Lower leg skin (tissue), 4 donors: ENCODE measurements at regions not wholly inside any gene's neighbourhood (a gene's known extent, or its start where the extent isn't known, plus 50 kb on each side); places are given as distances from the start of the nearest gene placed in this dataset.

Experiments used
- DNase-seq, 2 donors: peaks; one replicate each; pipeline ENCODE4 v3.0.0-alpha.2; 2019; ENCODE audit warnings: low spot score in 2 of 2
- H3K4me3 ChIP-seq: fragments of 200-600 bp; sonication (generic); 2 replicates; pipeline ENCODE4 v1.5.1; 2017; ENCODE audit warnings: mild to moderate bottlenecking, low read depth; ENCODE audit not compliant: poor library complexity, severe bottlenecking
- POLR2A ChIP-seq, 2 donors: fragments of 450-650 bp; IDR thresholded peaks; one replicate each; pipeline ENCODE4 v1.6.1; 2016 to 2017; ENCODE audit warnings: antibody characterized with exemption in 2 of 2, mild to moderate bottlenecking in 1 of 2, moderate library complexity in 1 of 2
- WGBS, 2 donors: methylation state at CpG; one replicate each; pipeline ENCODE4 v1.1.5; 2018; 5-methylcytosine and 5-hydroxymethylcytosine counted together
- intact Hi-C: fragments of 100-400 bp; cut with DNase I; formaldehyde crosslinking; loops from one replicate; pipeline ENCODE4 v1.15.0; 2023; ENCODE audit warnings: low total_unique reads
- TF ChIP-seq, protein P1 (sequence below), 3 donors: fragments of 450-650 bp; IDR thresholded peaks; one replicate each; pipeline ENCODE4 v1.5.1; 2016; ENCODE audit warnings: antibody characterized with exemption in 3 of 3, mild to moderate bottlenecking in 3 of 3, moderate library complexity in 2 of 3

DNA sequence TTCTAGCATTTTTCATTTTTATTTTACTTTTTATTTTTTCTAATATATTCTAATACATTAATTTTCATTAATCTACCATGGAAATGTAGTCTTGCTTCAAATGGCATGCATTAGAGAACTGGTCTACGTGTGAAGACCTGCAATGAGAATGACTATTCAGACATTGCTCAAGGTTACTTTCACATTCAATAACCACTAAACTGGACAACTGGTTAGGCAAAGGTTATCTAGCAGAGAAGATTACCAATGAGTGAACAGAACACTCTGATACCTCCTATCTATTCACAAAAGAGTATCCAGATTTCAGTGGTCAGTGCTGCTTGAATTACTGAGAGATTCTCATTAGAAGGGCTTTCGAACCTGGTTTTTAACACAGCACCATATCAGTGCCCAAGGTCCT lies 58.9 kb upstream of the ARHGAP24 start:
- H3K4me3 ChIP-seq = no peak overlapping the region
- DNase-seq = no peak
- intact Hi-C loops = no loop called here
- TF ChIP-seq, protein P1, sequence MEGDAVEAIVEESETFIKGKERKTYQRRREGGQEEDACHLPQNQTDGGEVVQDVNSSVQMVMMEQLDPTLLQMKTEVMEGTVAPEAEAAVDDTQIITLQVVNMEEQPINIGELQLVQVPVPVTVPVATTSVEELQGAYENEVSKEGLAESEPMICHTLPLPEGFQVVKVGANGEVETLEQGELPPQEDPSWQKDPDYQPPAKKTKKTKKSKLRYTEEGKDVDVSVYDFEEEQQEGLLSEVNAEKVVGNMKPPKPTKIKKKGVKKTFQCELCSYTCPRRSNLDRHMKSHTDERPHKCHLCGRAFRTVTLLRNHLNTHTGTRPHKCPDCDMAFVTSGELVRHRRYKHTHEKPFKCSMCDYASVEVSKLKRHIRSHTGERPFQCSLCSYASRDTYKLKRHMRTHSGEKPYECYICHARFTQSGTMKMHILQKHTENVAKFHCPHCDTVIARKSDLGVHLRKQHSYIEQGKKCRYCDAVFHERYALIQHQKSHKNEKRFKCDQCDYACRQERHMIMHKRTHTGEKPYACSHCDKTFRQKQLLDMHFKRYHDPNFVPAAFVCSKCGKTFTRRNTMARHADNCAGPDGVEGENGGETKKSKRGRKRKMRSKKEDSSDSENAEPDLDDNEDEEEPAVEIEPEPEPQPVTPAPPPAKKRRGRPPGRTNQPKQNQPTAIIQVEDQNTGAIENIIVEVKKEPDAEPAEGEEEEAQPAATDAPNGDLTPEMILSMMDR (IDR thresholded peaks at IDR 0.05) = no peak
- TF ChIP-seq POLR2A (IDR thresholded peaks at IDR 0.05) = no peak
- 95 to 97% methylated on average over 2 of the region's 2 CpGs for WGBS, 2 donors

DNA sequence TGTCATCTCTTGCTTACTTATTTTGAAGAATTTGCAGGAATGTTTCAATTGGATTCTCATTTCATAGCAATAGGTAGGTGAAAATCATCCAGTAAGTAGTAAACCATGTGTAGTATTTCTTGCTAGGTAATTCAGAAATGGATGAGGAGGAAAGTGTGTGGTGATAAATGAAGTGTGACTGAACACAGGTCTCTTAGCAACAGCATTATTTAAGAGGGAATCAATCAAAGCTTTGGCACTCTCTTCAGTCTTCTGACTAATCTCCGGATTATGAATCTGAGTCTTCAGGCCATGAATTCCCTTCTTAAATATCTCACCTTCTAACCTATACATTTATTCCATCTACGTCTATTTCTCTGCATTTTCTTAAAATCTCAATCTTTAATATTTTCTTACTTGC lies 55.8 kb upstream of the ARHGAP24 start:
- intact Hi-C loops = no loop called here
- TF ChIP-seq, protein P1 (IDR thresholded peaks at IDR 0.05) = no peak
- TF ChIP-seq POLR2A (IDR thresholded peaks at IDR 0.05) = no peak
- DNase-seq = no peak
- no peak overlapping the region for H3K4me3 ChIP-seq
- WGBS, 2 donors = 70 to 84% methylated on average over 2 of the region's 2 CpGs

DNA sequence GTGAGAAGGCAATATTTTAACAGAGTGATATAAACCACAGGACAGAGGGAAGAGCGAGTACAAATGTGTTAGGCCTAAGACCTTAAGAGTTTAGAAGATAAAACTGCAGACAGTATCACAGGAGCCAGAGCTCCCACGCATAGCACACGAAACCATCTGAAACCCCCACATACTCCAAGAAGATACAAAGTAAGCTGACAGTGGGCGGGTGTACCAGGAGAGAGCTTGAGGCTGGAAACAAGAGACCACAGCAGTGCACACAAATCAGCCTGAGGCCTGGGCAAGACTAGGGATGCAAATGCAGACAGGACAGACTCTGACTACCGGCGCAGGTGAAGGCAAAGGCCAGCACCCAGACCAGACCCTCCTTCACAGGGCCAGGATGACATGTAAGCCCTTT lies 54.1 kb upstream of the ARHGAP24 start:
- 82 to 88% methylated on average over 6 of the region's 6 CpGs for WGBS, 2 donors
- DNase-seq = no peak
- H3K4me3 ChIP-seq = no peak overlapping the region
- TF ChIP-seq, protein P1 (IDR thresholded peaks at IDR 0.05) = no peak
- TF ChIP-seq POLR2A (IDR thresholded peaks at IDR 0.05) = no peak
- intact Hi-C loops = no loop called here

DNA sequence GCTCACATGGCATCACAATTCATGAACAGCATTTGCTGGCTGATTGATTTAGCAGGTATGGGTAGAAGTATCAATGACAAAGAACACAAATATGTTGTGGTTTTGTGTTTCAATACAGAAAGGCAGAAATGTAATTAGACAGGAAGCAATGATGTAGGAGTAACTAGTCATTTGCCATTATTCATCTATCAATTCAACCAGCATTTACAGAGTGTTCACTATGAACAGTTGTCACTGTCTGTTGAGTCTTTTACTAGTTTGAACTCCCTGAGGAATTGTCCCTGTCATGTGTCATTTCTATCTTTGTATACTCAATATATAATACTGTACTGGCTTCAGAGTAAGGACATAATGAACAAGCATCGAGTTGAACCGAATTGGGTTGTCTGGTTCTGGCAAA lies 51.5 kb upstream of the ARHGAP24 start:
- intact Hi-C loops = no loop called here
- no peak for TF ChIP-seq POLR2A (IDR thresholded peaks at IDR 0.05)
- TF ChIP-seq, protein P1 (IDR thresholded peaks at IDR 0.05) = no peak
- 62 to 69% methylated on average over 2 of the region's 2 CpGs for WGBS, 2 donors
- no peak for DNase-seq
- H3K4me3 ChIP-seq = no peak overlapping the region
